Keratinocyte (primary cell): ENCODE measurements at regions not wholly inside any gene's neighbourhood (a gene's known extent, or its start where the extent isn't known, plus 50 kb on each side); places are given as distances from the start of the nearest gene placed in this dataset.

ENCODE experiments used
- CTCF ChIP-seq, 3 experiments: IDR thresholded peaks in 1 of 3; conservative IDR thresholded peaks in 1 of 3; optimal IDR thresholded peaks in 1 of 3; 2 replicates in 2 of 3; 3 replicates in 1 of 3; pipeline versions ENCODE3 to v1.5.1; 2011; ENCODE audit warnings: low read length in 3 of 3, mild to moderate bottlenecking in 3 of 3, moderate library complexity in 2 of 3, control low read depth in 1 of 3, inconsistent platforms in 1 of 3; ENCODE audit not compliant: insufficient read depth in 2 of 3; ENCODE audit errors: extremely low read depth in 1 of 3
- EZH2 ChIP-seq: IDR thresholded peaks from one replicate; pipeline ENCODE4 v1.6.1; 2012; ENCODE audit warnings: inconsistent platforms, mild to moderate bottlenecking, low read length, moderate library complexity

- TF ChIP-seq EZH2: no peak
- TF ChIP-seq CTCF (optimal IDR thresholded peaks at IDR 0.05 in 1 of 3, IDR thresholded peaks at IDR 0.05 in 1 of 3, conservative IDR thresholded peaks at IDR 0.05 in 1 of 3; ENCODE audit: extremely low read depth in 1 of 3, insufficient read depth in 2 of 3, low read length in 3 of 3): no peak
These were observed 524.6 kb downstream of the EFNB2 start for GRCh38 chr13:106010836-106011235.
